ENCODE measurements at regions not wholly inside any gene's neighbourhood (a gene's known extent, or its start where the extent isn't known, plus 50 kb on each side); places are given as distances from the start of the nearest gene placed in this dataset.

GRCh38 chr11:45446998-45447397 lies 160.9 kb upstream of the SYT13 start:
- TF ChIP-seq REST (IDR thresholded peaks at IDR 0.05; ENCODE audit: insufficient read depth in 1 of 2, low read depth in 2 of 2, low read length in 2 of 2) (no peak), SIN3A (IDR thresholded peaks at IDR 0.05; ENCODE audit: borderline replicate concordance, insufficient read depth, low read length) (no peak), TAF1 (IDR thresholded peaks at IDR 0.05; ENCODE audit: borderline replicate concordance, insufficient read depth, low read length) (no peak), POLR2AphosphoS5 (IDR thresholded peaks at IDR 0.05; ENCODE audit: low read depth, low read length) (no peak), FOXP2 (optimal IDR thresholded peaks at IDR 0.05; ENCODE audit: borderline replicate concordance, extremely low read depth, extremely low read length, insufficient read depth) (no peak)

- no peak for TF ChIP-seq TAF1 (IDR thresholded peaks at IDR 0.05; ENCODE audit: borderline replicate concordance, insufficient read depth, low read length)
- no peak for TF ChIP-seq SIN3A (IDR thresholded peaks at IDR 0.05; ENCODE audit: borderline replicate concordance, insufficient read depth, low read length)
- TF ChIP-seq POLR2AphosphoS5 (IDR thresholded peaks at IDR 0.05; ENCODE audit: low read depth, low read length) = no peak
- no peak for TF ChIP-seq REST (IDR thresholded peaks at IDR 0.05; ENCODE audit: insufficient read depth in 1 of 2, low read depth in 2 of 2, low read length in 2 of 2)
- no peak for TF ChIP-seq FOXP2 (optimal IDR thresholded peaks at IDR 0.05; ENCODE audit: borderline replicate concordance, extremely low read depth, extremely low read length, insufficient read depth)
Measured at GRCh38 chr11:45446434-45446833, 160.3 kb upstream of the SYT13 start.

- TF ChIP-seq REST (IDR thresholded peaks at IDR 0.05; ENCODE audit: insufficient read depth in 1 of 2, low read depth in 2 of 2, low read length in 2 of 2) (no peak), TAF1 (IDR thresholded peaks at IDR 0.05; ENCODE audit: borderline replicate concordance, insufficient read depth, low read length) (no peak), SIN3A (IDR thresholded peaks at IDR 0.05; ENCODE audit: borderline replicate concordance, insufficient read depth, low read length) (no peak), FOXP2 (optimal IDR thresholded peaks at IDR 0.05; ENCODE audit: borderline replicate concordance, extremely low read depth, extremely low read length, insufficient read depth) (no peak), POLR2AphosphoS5 (IDR thresholded peaks at IDR 0.05; ENCODE audit: low read depth, low read length) (no peak)
Measured at GRCh38 chr11:45444796-45445195, 158.7 kb upstream of the SYT13 start.

- TF ChIP-seq SIN3A (IDR thresholded peaks at IDR 0.05; ENCODE audit: borderline replicate concordance, insufficient read depth, low read length) (no peak), TAF1 (IDR thresholded peaks at IDR 0.05; ENCODE audit: borderline replicate concordance, insufficient read depth, low read length) (no peak), POLR2AphosphoS5 (IDR thresholded peaks at IDR 0.05; ENCODE audit: low read depth, low read length) (no peak), REST (IDR thresholded peaks at IDR 0.05; ENCODE audit: insufficient read depth in 1 of 2, low read depth in 2 of 2, low read length in 2 of 2) (no peak), FOXP2 (optimal IDR thresholded peaks at IDR 0.05; ENCODE audit: borderline replicate concordance, extremely low read depth, extremely low read length, insufficient read depth) (no peak)
Measured at GRCh38 chr11:45440111-45440510, 154.0 kb upstream of the SYT13 start.

- no peak for TF ChIP-seq REST (IDR thresholded peaks at IDR 0.05; ENCODE audit: insufficient read depth in 1 of 2, low read depth in 2 of 2, low read length in 2 of 2)
- TF ChIP-seq FOXP2 (optimal IDR thresholded peaks at IDR 0.05; ENCODE audit: borderline replicate concordance, extremely low read depth, extremely low read length, insufficient read depth) = no peak
- no peak for TF ChIP-seq TAF1 (IDR thresholded peaks at IDR 0.05; ENCODE audit: borderline replicate concordance, insufficient read depth, low read length)
- TF ChIP-seq SIN3A (IDR thresholded peaks at IDR 0.05; ENCODE audit: borderline replicate concordance, insufficient read depth, low read length) = no peak
- TF ChIP-seq POLR2AphosphoS5 (IDR thresholded peaks at IDR 0.05; ENCODE audit: low read depth, low read length) = no peak
Measured at GRCh38 chr11:45436966-45437365, 150.8 kb upstream of the SYT13 start.
